ENCODE measurements at regions not wholly inside any gene's neighbourhood (a gene's known extent, or its start where the extent isn't known, plus 50 kb on each side); places are given as distances from the start of the nearest gene placed in this dataset.

- Histone ChIP-seq H3K9ac (no peak overlapping the region), H3K36me3 (no peaks in the 10 kb centered on the region), H3K9me3 (ENCODE audit: low read depth) (no peaks in the 10 kb centered on the region), H3K4me3 (peak overlapping the region; percentile 25), H4K20me1 (ENCODE audit: low read depth) (no peaks in the 10 kb centered on the region), H3K27me3 (no peaks in the 10 kb centered on the region), H3K79me2 (ENCODE audit: low read depth) (no peaks in the 10 kb centered on the region), H3K4me2 (peak overlapping the region; percentile 68), H3F3A (ENCODE audit: low read depth) (peaks cover 13% of the 10 kb centered on the region), H2AFZ (replicated peaks) (peak overlapping the region; percentile 73), H3K4me1 (peaks cover 26% of the 10 kb centered on the region), H3K27ac (no peak overlapping the region)
- no peak for TF ChIP-seq EZH2 (IDR thresholded peaks at IDR 0.05)
- TF ChIP-seq EZH2phosphoT487 (IDR thresholded peaks at IDR 0.05): no peak
- TF ChIP-seq, protein P1, sequence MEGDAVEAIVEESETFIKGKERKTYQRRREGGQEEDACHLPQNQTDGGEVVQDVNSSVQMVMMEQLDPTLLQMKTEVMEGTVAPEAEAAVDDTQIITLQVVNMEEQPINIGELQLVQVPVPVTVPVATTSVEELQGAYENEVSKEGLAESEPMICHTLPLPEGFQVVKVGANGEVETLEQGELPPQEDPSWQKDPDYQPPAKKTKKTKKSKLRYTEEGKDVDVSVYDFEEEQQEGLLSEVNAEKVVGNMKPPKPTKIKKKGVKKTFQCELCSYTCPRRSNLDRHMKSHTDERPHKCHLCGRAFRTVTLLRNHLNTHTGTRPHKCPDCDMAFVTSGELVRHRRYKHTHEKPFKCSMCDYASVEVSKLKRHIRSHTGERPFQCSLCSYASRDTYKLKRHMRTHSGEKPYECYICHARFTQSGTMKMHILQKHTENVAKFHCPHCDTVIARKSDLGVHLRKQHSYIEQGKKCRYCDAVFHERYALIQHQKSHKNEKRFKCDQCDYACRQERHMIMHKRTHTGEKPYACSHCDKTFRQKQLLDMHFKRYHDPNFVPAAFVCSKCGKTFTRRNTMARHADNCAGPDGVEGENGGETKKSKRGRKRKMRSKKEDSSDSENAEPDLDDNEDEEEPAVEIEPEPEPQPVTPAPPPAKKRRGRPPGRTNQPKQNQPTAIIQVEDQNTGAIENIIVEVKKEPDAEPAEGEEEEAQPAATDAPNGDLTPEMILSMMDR (IDR thresholded peaks at IDR 0.05): no peak
- Mint-ChIP-seq H3K36me3 (no peaks in the 10 kb centered on the region), H3K9me3 (no peaks in the 10 kb centered on the region), H3K4me1 (peaks cover 52% of the 10 kb centered on the region), H3K4me3 (peak overlapping the region; percentile 82), H3K27me3 (ENCODE audit: insufficient read depth, low read depth) (peaks cover 7% of the 10 kb centered on the region), H3K27ac (peak overlapping the region; percentile 98)
- DNase-seq (ENCODE audit: low spot score): peak; percentile 13
These were observed 154.2 kb upstream of the KLF12 start for GRCh38 chr13:74288361-74288911.

- Histone ChIP-seq H3F3A (ENCODE audit: low read depth) (peaks cover 13% of the 10 kb centered on the region), H3K27ac (no peak overlapping the region), H3K4me3 (peak overlapping the region; percentile 25), H3K9ac (no peak overlapping the region), H2AFZ (replicated peaks) (no peak overlapping the region), H3K79me2 (ENCODE audit: low read depth) (no peaks in the 10 kb centered on the region), H3K9me3 (ENCODE audit: low read depth) (no peaks in the 10 kb centered on the region), H3K4me1 (peaks cover 26% of the 10 kb centered on the region), H3K27me3 (no peaks in the 10 kb centered on the region), H3K36me3 (no peaks in the 10 kb centered on the region), H4K20me1 (ENCODE audit: low read depth) (no peaks in the 10 kb centered on the region), H3K4me2 (peak overlapping the region; percentile 68)
- TF ChIP-seq, protein P1 (IDR thresholded peaks at IDR 0.05): no peak
- TF ChIP-seq EZH2phosphoT487 (IDR thresholded peaks at IDR 0.05) (no peak), EZH2 (IDR thresholded peaks at IDR 0.05) (no peak)
- DNase-seq (ENCODE audit: low spot score): peak; percentile 94
- Mint-ChIP-seq H3K4me3 (peak overlapping the region; percentile 82), H3K27ac (peak overlapping the region; percentile 98), H3K4me1 (peaks cover 52% of the 10 kb centered on the region), H3K9me3 (no peaks in the 10 kb centered on the region), H3K27me3 (ENCODE audit: insufficient read depth, low read depth) (peaks cover 7% of the 10 kb centered on the region), H3K36me3 (no peaks in the 10 kb centered on the region)
These were observed 153.5 kb upstream of the KLF12 start for GRCh38 chr13:74287724-74288169.

DNA sequence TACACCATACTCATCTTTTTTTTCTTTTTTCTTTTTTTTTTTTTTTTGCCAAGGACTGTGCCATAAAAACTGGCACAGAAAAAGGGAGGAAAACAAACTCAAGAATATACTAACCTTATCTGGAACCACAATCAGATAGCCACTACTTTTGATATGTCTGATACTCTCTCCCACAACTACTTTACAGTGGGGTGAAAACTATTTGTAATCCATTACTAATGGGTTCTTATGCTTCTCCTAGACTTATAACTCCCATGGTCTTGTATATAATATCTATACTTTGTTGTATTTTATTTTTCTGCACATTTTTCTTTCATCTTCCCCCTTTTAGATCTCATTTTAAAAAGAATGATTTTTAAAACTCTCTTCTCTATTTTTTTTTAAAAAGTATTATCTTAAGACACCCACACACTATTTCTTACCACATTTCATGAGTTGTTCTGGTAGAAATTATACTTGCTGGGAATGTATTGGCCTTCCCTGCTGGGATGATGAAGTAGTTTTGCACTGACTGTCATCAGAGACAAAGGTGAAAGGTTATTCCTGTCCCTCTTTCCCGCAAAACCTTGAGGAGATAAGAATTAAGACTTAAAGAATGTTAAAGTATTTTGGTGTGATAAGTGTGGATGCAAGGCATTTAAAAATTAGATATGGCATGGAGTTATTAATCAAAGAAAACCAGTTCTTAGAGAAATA lies 146.7 kb upstream of the KLF12 start:
- H3K27ac ChIP-seq: no peak overlapping the region
- TF ChIP-seq EZH2phosphoT487 (IDR thresholded peaks at IDR 0.05) (no peak), EZH2 (IDR thresholded peaks at IDR 0.05) (no peak)
- TF ChIP-seq, protein P1 (IDR thresholded peaks at IDR 0.05): no peak
- H3K4me3 ChIP-seq: no peak overlapping the region
- H3K79me2 ChIP-seq (ENCODE audit: low read depth): no peaks in the 10 kb centered on the region
- H3K27me3 ChIP-seq: no peaks in the 10 kb centered on the region
- no peaks in the 10 kb centered on the region for H3K36me3 Mint-ChIP-seq
- H3K4me2 ChIP-seq: no peak overlapping the region
- H3K9me3 Mint-ChIP-seq: no peaks in the 10 kb centered on the region
- H4K20me1 ChIP-seq (ENCODE audit: low read depth): no peaks in the 10 kb centered on the region
- no peaks in the 10 kb centered on the region for H3K36me3 ChIP-seq
- H2AFZ ChIP-seq (replicated peaks): no peak overlapping the region
- peaks cover 2% of the 10 kb centered on the region for H3K27me3 Mint-ChIP-seq (ENCODE audit: insufficient read depth, low read depth)
- no peak overlapping the region for H3K4me3 Mint-ChIP-seq
- no peaks in the 10 kb centered on the region for H3F3A ChIP-seq (ENCODE audit: low read depth)
- H3K4me1 ChIP-seq: no peaks in the 10 kb centered on the region
- no peaks in the 10 kb centered on the region for H3K9me3 ChIP-seq (ENCODE audit: low read depth)
- DNase-seq (ENCODE audit: low spot score): no peak
- peaks cover 11% of the 10 kb centered on the region for H3K4me1 Mint-ChIP-seq
- no peak overlapping the region for H3K27ac Mint-ChIP-seq
- H3K9ac ChIP-seq: no peak overlapping the region

All from neural progenitor cell (in vitro differentiated cells).